ENCODE measurements at regions not wholly inside any gene's neighbourhood (a gene's known extent, or its start where the extent isn't known, plus 50 kb on each side); places are given as distances from the start of the nearest gene placed in this dataset.

GRCh38 chr9:90953805-90954204 lies 152.2 kb downstream of the SYK start:
- TF ChIP-seq CTCF (conservative IDR thresholded peaks at IDR 0.05; ENCODE audit: low read depth, low read length): no peak
- TF ChIP-seq EZH2 (IDR thresholded peaks at IDR 0.05; ENCODE audit: low read length, unreplicated experiment): no peak
- TF ChIP-seq EZH2phosphoT487 (IDR thresholded peaks at IDR 0.05; ENCODE audit: borderline replicate concordance, low read length): no peak
- H4K20me1 ChIP-seq (ENCODE audit: low read length): no peaks in the 10 kb centered on the region
- peak; percentile 38; the same call in 1 of the 2 replicates for ATAC-seq
- no peaks in the 10 kb centered on the region for H3K9me2 ChIP-seq (replicated peaks; ENCODE audit: low read length)
- H3K27me3 ChIP-seq (ENCODE audit: low read length): no peaks in the 10 kb centered on the region
- H3K36me3 ChIP-seq (ENCODE audit: low read depth, low read length): no peaks in the 10 kb centered on the region
- BruUV-seq (replicated peaks): no TSS peak
- no peak overlapping the region for H3K4me3 ChIP-seq (ENCODE audit: low read length)
- ChIA-PET CTCF (no interaction called here), POLR2A (ENCODE audit: unreplicated experiment) (no interaction called here)
- H3K4me2 ChIP-seq (ENCODE audit: low read length): no peak overlapping the region
- peaks cover 11% of the 10 kb centered on the region for H3K4me1 ChIP-seq (ENCODE audit: insufficient read depth, low read length)
- no peak overlapping the region for H3K27ac ChIP-seq (ENCODE audit: low read length)
- H3K9me3 ChIP-seq (ENCODE audit: low read length): no peaks in the 10 kb centered on the region
- no peak for DNase-seq
- H3K9ac ChIP-seq (ENCODE audit: low read length): no peak overlapping the region
- no peaks in the 10 kb centered on the region for H3K79me2 ChIP-seq (ENCODE audit: low read length)
- H3F3A ChIP-seq (ENCODE audit: low read length, unreplicated experiment): no peaks in the 10 kb centered on the region
- no peak overlapping the region for H2AFZ ChIP-seq (ENCODE audit: low read length)
- intact Hi-C loops (cut with micrococcal nuclease): no loop called here

- Histone ChIP-seq H3K4me1 (ENCODE audit: insufficient read depth, low read length) (peaks cover 11% of the 10 kb centered on the region), H3K9ac (ENCODE audit: low read length) (no peak overlapping the region), H3K9me2 (replicated peaks; ENCODE audit: low read length) (no peaks in the 10 kb centered on the region), H3K79me2 (ENCODE audit: low read length) (no peaks in the 10 kb centered on the region), H3K9me3 (ENCODE audit: low read length) (no peaks in the 10 kb centered on the region), H3F3A (ENCODE audit: low read length, unreplicated experiment) (no peaks in the 10 kb centered on the region), H3K27me3 (ENCODE audit: low read length) (no peaks in the 10 kb centered on the region), H3K4me3 (ENCODE audit: low read length) (no peak overlapping the region), H2AFZ (ENCODE audit: low read length) (no peak overlapping the region), H4K20me1 (ENCODE audit: low read length) (no peaks in the 10 kb centered on the region), H3K4me2 (ENCODE audit: low read length) (no peak overlapping the region), H3K27ac (ENCODE audit: low read length) (no peak overlapping the region), H3K36me3 (ENCODE audit: low read depth, low read length) (no peaks in the 10 kb centered on the region)
- ChIA-PET CTCF (no interaction called here), POLR2A (ENCODE audit: unreplicated experiment) (no interaction called here)
- no TSS peak for BruUV-seq (replicated peaks)
- intact Hi-C loops (cut with micrococcal nuclease): no loop called here
- DNase-seq (no peak), ATAC-seq (no peak)
- no peak for TF ChIP-seq EZH2phosphoT487 (IDR thresholded peaks at IDR 0.05; ENCODE audit: borderline replicate concordance, low read length)
- no peak for TF ChIP-seq CTCF (conservative IDR thresholded peaks at IDR 0.05; ENCODE audit: low read depth, low read length)
- no peak for TF ChIP-seq EZH2 (IDR thresholded peaks at IDR 0.05; ENCODE audit: low read length, unreplicated experiment)
Observed at GRCh38 chr9:90956026-90956810, 154.6 kb downstream of the SYK start.

GRCh38 chr9:90958328-90958727 lies 156.7 kb downstream of the SYK start:
- H3K27ac ChIP-seq (ENCODE audit: low read length): peak overlapping the region; percentile 23; the same call in 1 of the 2 replicates
- DNase-seq (peak; percentile 44), ATAC-seq (no peak)
- H3K4me1 ChIP-seq (ENCODE audit: insufficient read depth, low read length): peaks cover 15% of the 10 kb centered on the region
- H3K9ac ChIP-seq (ENCODE audit: low read length): no peak overlapping the region
- H3K4me2 ChIP-seq (ENCODE audit: low read length): peak overlapping the region; percentile 28; the same call in 1 of the 2 replicates
- H3K36me3 ChIP-seq (ENCODE audit: low read depth, low read length): no peaks in the 10 kb centered on the region
- no peaks in the 10 kb centered on the region for H3K79me2 ChIP-seq (ENCODE audit: low read length)
- ChIA-PET CTCF (interaction anchor here (0.9 kb wide), 1 partner anchor 43 kb away, joined by 4 read pairs; no protein-coding TSS in a partner anchor), POLR2A (ENCODE audit: unreplicated experiment) (no interaction called here)
- H3K9me2 ChIP-seq (replicated peaks; ENCODE audit: low read length): no peaks in the 10 kb centered on the region
- no peaks in the 10 kb centered on the region for H3F3A ChIP-seq (ENCODE audit: low read length, unreplicated experiment)
- intact Hi-C loops (cut with micrococcal nuclease): no loop called here
- no peak for TF ChIP-seq CTCF (conservative IDR thresholded peaks at IDR 0.05; ENCODE audit: low read depth, low read length)
- no peak for TF ChIP-seq EZH2phosphoT487 (IDR thresholded peaks at IDR 0.05; ENCODE audit: borderline replicate concordance, low read length)
- no peak for TF ChIP-seq EZH2 (IDR thresholded peaks at IDR 0.05; ENCODE audit: low read length, unreplicated experiment)
- no peak overlapping the region for H3K4me3 ChIP-seq (ENCODE audit: low read length)
- no peaks in the 10 kb centered on the region for H4K20me1 ChIP-seq (ENCODE audit: low read length)
- no peaks in the 10 kb centered on the region for H3K27me3 ChIP-seq (ENCODE audit: low read length)
- no peak overlapping the region for H2AFZ ChIP-seq (ENCODE audit: low read length)
- no peaks in the 10 kb centered on the region for H3K9me3 ChIP-seq (ENCODE audit: low read length)
- BruUV-seq (replicated peaks): no TSS peak

All from PC-3 (cell line).